Panc1 (cell line): ENCODE measurements at regions not wholly inside any gene's neighbourhood (a gene's known extent, or its start where the extent isn't known, plus 50 kb on each side); places are given as distances from the start of the nearest gene placed in this dataset.

ENCODE experiments used
- ATAC-seq: fragments of 200-7000 bp; cut with Tn5 transposase; 2 replicates; pipeline ENCODE4 v1.9.1; 2020; ENCODE audit warnings: mild to moderate bottlenecking, moderate library complexity
- BruUV-seq: library from RNA; stranded (reverse); fragments of 400-500 nt; replicated peaks from 2 replicates; lab custom pipeline; 2021; lab: Mats Ljungman, UMichigan
- CTCF ChIA-PET: fragments of 300-600 bp; sonication (Branson Sonifier 250); formaldehyde crosslinking; loops from one replicate; lab custom pipeline; 2022; ENCODE audit warnings: antibody characterized with exemption; lab: Charles Lee
- POLR2A ChIA-PET: fragments of 300-600 bp; sonication (Branson Sonifier 250); formaldehyde crosslinking; loops from one replicate; lab custom pipeline; 2022; ENCODE audit warnings: antibody characterized with exemption; lab: Charles Lee
- DNase-seq: peaks from one replicate; pipeline ENCODE4 v3.0.0-alpha.2; 2010; ENCODE audit warnings: low read depth, low spot score
- H3K27ac ChIP-seq: 2 replicates; pipeline ENCODE4 v1.5.1; 2011; ENCODE audit warnings: mild to moderate bottlenecking, low read length, inconsistent platforms
- H3K27me3 ChIP-seq: fragments of 200-500 bp; sonication (Bioruptor generic); 2 replicates; pipeline ENCODE4 v1.6.0; 2014; ENCODE audit warnings: low read length, inconsistent platforms; ENCODE audit not compliant: control insufficient read depth, insufficient read depth
- H3K36me3 ChIP-seq: fragments of 200-500 bp; sonication (Bioruptor generic); 2 replicates; pipeline ENCODE4 v1.5.1; 2014; ENCODE audit warnings: inconsistent platforms, mild to moderate bottlenecking, low read length, moderate library complexity; ENCODE audit not compliant: control insufficient read depth, insufficient read depth
- H3K4me1 ChIP-seq: 2 replicates; pipeline ENCODE4 v1.5.1; 2011; ENCODE audit warnings: inconsistent platforms, mild to moderate bottlenecking, low read length, moderate library complexity; ENCODE audit not compliant: control insufficient read depth, insufficient read depth
- H3K4me3 ChIP-seq, 2 experiments: 2 replicates each; pipeline ENCODE4 v1.5.1; 2011 to 2012; ENCODE audit warnings: low read depth in 2 of 2, low read length in 2 of 2, mild to moderate bottlenecking in 2 of 2, inconsistent platforms in 1 of 2, moderate library complexity in 1 of 2
- H3K9me3 ChIP-seq: fragments of 200-500 bp; sonication (Bioruptor generic); 2 replicates; pipeline ENCODE4 v1.5.1; 2014; ENCODE audit warnings: low read depth, mild to moderate bottlenecking, inconsistent platforms, low read length, moderate library complexity; ENCODE audit not compliant: control insufficient read depth, insufficient read depth
- CTCF ChIP-seq: fragments of 450-650 bp; IDR thresholded peaks from 2 replicates; pipeline ENCODE4 v1.5.1; 2017; ENCODE audit warnings: mild to moderate bottlenecking
- POLR2AphosphoS5 ChIP-seq: IDR thresholded peaks from 2 replicates; pipeline ENCODE4 v1.6.1; 2012; ENCODE audit warnings: mild to moderate bottlenecking, low read depth, low read length, moderate library complexity
- REST ChIP-seq, 2 experiments: IDR thresholded peaks; 2 replicates each; pipeline ENCODE4 v1.6.1; 2011 to 2012; ENCODE audit warnings: low read depth in 2 of 2, control low read depth in 1 of 2, low read length in 1 of 2, mild to moderate bottlenecking in 1 of 2, moderate library complexity in 1 of 2; ENCODE audit not compliant: insufficient read depth in 1 of 2
- SIN3A ChIP-seq: IDR thresholded peaks from 2 replicates; pipeline ENCODE4 v1.6.1; 2012; ENCODE audit warnings: low read depth, mild to moderate bottlenecking, low read length, moderate library complexity, borderline replicate concordance; ENCODE audit not compliant: insufficient read depth
- TCF7L2 ChIP-seq: IDR thresholded peaks from 2 replicates; pipeline ENCODE4 v1.6.1; 2011; ENCODE audit warnings: mild to moderate bottlenecking, low read depth, low read length, inconsistent platforms
- in situ Hi-C: cut with HindIII; loops from 2 replicates; pipeline ENCODE4 v1.10.0; 2016; ENCODE audit warnings: low sequenced_read_pairs, low pct_unique_long_range_greater_than_20kb
- intact Hi-C: fragments of 100-400 bp; cut with micrococcal nuclease; formaldehyde crosslinking; loops from one replicate; pipeline ENCODE4 v1.10.0; 2022; ENCODE audit not compliant: unreplicated experiment

- H3K4me3 ChIP-seq: no peak overlapping the region
- in situ Hi-C loops (no loop called here), intact Hi-C loops (no loop called here)
- ATAC-seq (no peak), DNase-seq (no peak)
- H3K9me3 ChIP-seq: no peaks in the 10 kb centered on the region
- ChIA-PET CTCF (no interaction called here), POLR2A (no interaction called here)
- no peak overlapping the region for H3K27ac ChIP-seq
- BruUV-seq: no TSS peak
- H3K27me3 ChIP-seq: no peaks in the 10 kb centered on the region
- TF ChIP-seq CTCF (no peak), SIN3A (no peak), TCF7L2 (no peak), POLR2AphosphoS5 (no peak), REST (IDR thresholded peaks at IDR 0.05; ENCODE audit: insufficient read depth in 1 of 2, low read depth in 2 of 2, low read length in 1 of 2) (no peak)
- H3K4me1 ChIP-seq: no peaks in the 10 kb centered on the region
- H3K36me3 ChIP-seq: no peaks in the 10 kb centered on the region
Measured at GRCh38 chr2:198702796-198703195, 754.9 kb downstream of the SATB2 start.

DNA sequence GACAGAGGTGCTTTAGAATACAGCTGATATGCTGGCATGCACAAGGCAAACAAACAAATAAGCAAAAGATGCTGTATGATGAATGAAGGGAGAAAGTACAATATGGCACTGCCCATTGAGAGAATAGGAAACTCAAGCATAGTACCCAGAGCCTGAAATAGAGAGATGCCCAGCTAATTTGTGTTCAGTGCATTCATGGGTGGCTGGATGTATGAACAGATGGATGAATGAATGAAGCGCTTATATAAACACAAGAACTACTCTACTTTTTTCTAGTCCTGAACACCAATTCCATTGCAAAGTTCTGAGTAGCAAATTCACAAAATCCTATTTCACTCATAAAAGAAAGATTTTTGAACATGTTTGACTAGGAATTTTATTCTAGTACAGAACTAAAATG, 756.3 kb downstream of the SATB2 start:
- ATAC-seq (no peak), DNase-seq (no peak)
- intact Hi-C loops: no loop called here
- Histone ChIP-seq H3K4me1 (no peaks in the 10 kb centered on the region), H3K9me3 (no peaks in the 10 kb centered on the region), H3K27me3 (no peaks in the 10 kb centered on the region), H3K27ac (no peak overlapping the region), H3K4me3 (no peak overlapping the region), H3K36me3 (no peaks in the 10 kb centered on the region)
- TF ChIP-seq CTCF (no peak), POLR2AphosphoS5 (no peak), SIN3A (no peak), REST (IDR thresholded peaks at IDR 0.05; ENCODE audit: insufficient read depth in 1 of 2, low read depth in 2 of 2, low read length in 1 of 2) (no peak), TCF7L2 (no peak)
- in situ Hi-C loops: no loop called here
- BruUV-seq: no TSS peak
- ChIA-PET CTCF (no interaction called here), POLR2A (no interaction called here)
